ENCODE measurements at regions not wholly inside any gene's neighbourhood (a gene's known extent, or its start where the extent isn't known, plus 50 kb on each side); places are given as distances from the start of the nearest gene placed in this dataset.

- TF ChIP-seq, protein P1, sequence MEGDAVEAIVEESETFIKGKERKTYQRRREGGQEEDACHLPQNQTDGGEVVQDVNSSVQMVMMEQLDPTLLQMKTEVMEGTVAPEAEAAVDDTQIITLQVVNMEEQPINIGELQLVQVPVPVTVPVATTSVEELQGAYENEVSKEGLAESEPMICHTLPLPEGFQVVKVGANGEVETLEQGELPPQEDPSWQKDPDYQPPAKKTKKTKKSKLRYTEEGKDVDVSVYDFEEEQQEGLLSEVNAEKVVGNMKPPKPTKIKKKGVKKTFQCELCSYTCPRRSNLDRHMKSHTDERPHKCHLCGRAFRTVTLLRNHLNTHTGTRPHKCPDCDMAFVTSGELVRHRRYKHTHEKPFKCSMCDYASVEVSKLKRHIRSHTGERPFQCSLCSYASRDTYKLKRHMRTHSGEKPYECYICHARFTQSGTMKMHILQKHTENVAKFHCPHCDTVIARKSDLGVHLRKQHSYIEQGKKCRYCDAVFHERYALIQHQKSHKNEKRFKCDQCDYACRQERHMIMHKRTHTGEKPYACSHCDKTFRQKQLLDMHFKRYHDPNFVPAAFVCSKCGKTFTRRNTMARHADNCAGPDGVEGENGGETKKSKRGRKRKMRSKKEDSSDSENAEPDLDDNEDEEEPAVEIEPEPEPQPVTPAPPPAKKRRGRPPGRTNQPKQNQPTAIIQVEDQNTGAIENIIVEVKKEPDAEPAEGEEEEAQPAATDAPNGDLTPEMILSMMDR (IDR thresholded peaks at IDR 0.05 in 2 of 3, conservative IDR thresholded peaks at IDR 0.05 in 1 of 3; ENCODE audit: insufficient read depth in 2 of 3, low read depth in 1 of 3, low read length in 3 of 3), result peak in 1 of 3 experiments; percentile 35; a peak in 2 of 6 replicates
- TF ChIP-seq ZFPM2 (CRISPR knock-in tag; IDR thresholded peaks at IDR 0.05) (no peak), ZNF77 (CRISPR knock-in tag; IDR thresholded peaks at IDR 0.05) (no peak), CREB3 (tag; conservative IDR thresholded peaks at IDR 0.05; ENCODE audit: low read depth) (no peak)
Observed at GRCh38 chr12:115456946-115457689, 773.1 kb upstream of the TBX3 start (continued).

GRCh38 chr12:115455268-115455681, 771.3 kb upstream of the TBX3 start:
- Histone ChIP-seq H4K20me1 (replicated peaks; ENCODE audit: control insufficient read depth, insufficient read depth, low read length) (no peaks in the 10 kb centered on the region; the same call in 1 of the 2 replicates), H3K36me3 (ENCODE audit: control insufficient read depth, insufficient read depth, low read length) (no peaks in the 10 kb centered on the region), H3K4me2 (ENCODE audit: insufficient read depth, low read length) (no peak overlapping the region), H3K9me3 (replicated peaks; ENCODE audit: control insufficient read depth, insufficient read depth, low read depth, low read length) (no peaks in the 10 kb centered on the region), H3K9me1 (ENCODE audit: control insufficient read depth, insufficient read depth, low read length) (peaks cover 3% of the 10 kb centered on the region), H3K4me3 (no peak overlapping the region), H3K79me2 (ENCODE audit: control insufficient read depth, insufficient read depth, low read length) (no peaks in the 10 kb centered on the region), H3K27ac (ENCODE audit: extremely low read depth, low read depth, low read length) (no peak overlapping the region), H2AFZ (ENCODE audit: low read depth, low read length) (no peak overlapping the region), H3K27me3 (ENCODE audit: control insufficient read depth in 2 of 2, insufficient read depth in 2 of 2, low read length in 2 of 2) (peaks cover 14 to 30% of the 10 kb centered on the region in 2 experiments), H3K9ac (ENCODE audit: insufficient read depth in 1 of 2, low read depth in 2 of 2, low read length in 2 of 2) (no peak overlapping the region), H3K4me1 (replicated peaks in 1 of 2; ENCODE audit: control insufficient read depth in 2 of 2, insufficient read depth in 2 of 2, low read length in 2 of 2) (peaks cover 2 to 4% of the 10 kb centered on the region in 2 experiments; a peak in 2 of 5 replicates)
- peak; percentile 57 for TF ChIP-seq FOSL1 (tag; conservative IDR thresholded peaks at IDR 0.05)
- no peak for TF ChIP-seq KLF16 (IDR thresholded peaks at IDR 0.05)
- FAIRE-seq (no peak), ATAC-seq (no peak), DNase-seq (ENCODE audit: extremely low read depth in 1 of 4, low spot score in 3 of 4) (no peak)
- CTCF ChIA-PET (ENCODE audit: low intra/inter-chr PET ratio), result no interaction called here
- intact Hi-C loops (cut with micrococcal nuclease), result no loop called here
- in situ Hi-C loops (cut with MboI), result no loop called here
- 0% methylated on average over 7 of the region's 8 CpGs for WGBS (ENCODE audit: insufficient coverage, low coverage, missing lambda C conversion rate)
- POLR2A ChIA-PET, result interaction anchor here (0.6 kb wide), 1 partner anchor 31 kb away, joined by 4 read pairs; no protein-coding TSS in a partner anchor
- BruUV-seq (replicated peaks), result no TSS peak

Measured in K562 (cell line).